HEK293 (cell line): ENCODE measurements at regions not wholly inside any gene's neighbourhood (a gene's known extent, or its start where the extent isn't known, plus 50 kb on each side); places are given as distances from the start of the nearest gene placed in this dataset.

Source experiments
- CTCF ChIA-PET: fragments of 350-600 bp; formaldehyde crosslinking; extraction: SDS; loops from one replicate; lab custom pipeline; 2021; ENCODE audit warnings: antibody characterized with exemption; lab: Yijun Ruan, JAX
- POLR2A ChIA-PET: fragments of 300-600 bp; formaldehyde crosslinking; extraction: SDS; loops from one replicate; lab custom pipeline; 2020; ENCODE audit warnings: antibody characterized with exemption, inconsistent platforms; lab: Yijun Ruan, JAX
- H3K27ac ChIP-seq: fragments of 200-500 bp; sonication (Bioruptor generic); 2 replicates; pipeline ENCODE4 v1.5.1; 2014; ENCODE audit warnings: low read depth, low read length, control low read depth, inconsistent platforms; ENCODE audit errors: extremely low read depth
- H3K36me3 ChIP-seq, 2 experiments: fragments of 200-500 bp in 1 of 2; sonication (Bioruptor generic) in 1 of 2; 1 replicate in 1 of 2; 2 replicates in 1 of 2; pipeline ENCODE4 v1.5.1; 2014 to 2017; ENCODE audit warnings: inconsistent platforms in 2 of 2, low read length in 2 of 2; ENCODE audit not compliant: control insufficient read depth in 2 of 2, insufficient read depth in 1 of 2
- H3K4me1 ChIP-seq: fragments of 200-500 bp; sonication (Bioruptor generic); 2 replicates; pipeline ENCODE4 v1.5.1; 2014; ENCODE audit warnings: mild to moderate bottlenecking, low read length, inconsistent platforms; ENCODE audit not compliant: control insufficient read depth, insufficient read depth
- H3K4me3 ChIP-seq: 2 replicates; pipeline ENCODE4 v1.5.1; 2011; ENCODE audit warnings: low read depth, mild to moderate bottlenecking, control low read depth, low read length, moderate library complexity
- H3K9me3 ChIP-seq: fragments of 200-500 bp; sonication (Bioruptor generic); 2 replicates; pipeline ENCODE4 v1.5.1; 2014; ENCODE audit warnings: low read depth, low read length, inconsistent platforms; ENCODE audit not compliant: control insufficient read depth, insufficient read depth
- FEZF1 ChIP-seq: fragments of 450-650 bp; formaldehyde crosslinking; IDR thresholded peaks from 2 replicates; pipeline ENCODE4 v1.5.1; 2016; ENCODE audit warnings: missing biosample characterization, missing genetic modification characterization
- HOXC10 ChIP-seq: sonication (generic); formaldehyde crosslinking; IDR thresholded peaks from 2 replicates; pipeline ENCODE4 v1.8.1; 2023; ENCODE audit warnings: mild to moderate bottlenecking, missing genetic modification reagents
- HOXD13 ChIP-seq: sonication (generic); formaldehyde crosslinking; IDR thresholded peaks from 2 replicates; pipeline ENCODE4 v1.8.0; 2022; ENCODE audit warnings: missing genetic modification reagents, borderline replicate concordance
- SCRT2 ChIP-seq: fragments of 450-650 bp; formaldehyde crosslinking; IDR thresholded peaks from 2 replicates; pipeline ENCODE4 v1.5.1; 2016; ENCODE audit warnings: missing biosample characterization, missing genetic modification characterization
- YY1 ChIP-seq: fragments of 450-650 bp; formaldehyde crosslinking; IDR thresholded peaks from 2 replicates; pipeline ENCODE4 v1.5.1; 2018; ENCODE audit warnings: missing biosample characterization, missing genetic modification characterization
- YY2 ChIP-seq: fragments of 450-650 bp; formaldehyde crosslinking; IDR thresholded peaks from 2 replicates; pipeline ENCODE4 v1.5.1; 2016; ENCODE audit warnings: missing biosample characterization, missing genetic modification characterization
- ZBTB10 ChIP-seq: fragments of 450-650 bp; formaldehyde crosslinking; IDR thresholded peaks from 2 replicates; pipeline ENCODE4 v1.5.1; 2016; ENCODE audit warnings: missing biosample characterization, missing genetic modification characterization
- ZEB2 ChIP-seq: fragments of 450-650 bp; formaldehyde crosslinking; IDR thresholded peaks from 2 replicates; pipeline ENCODE4 v1.5.1; 2016; ENCODE audit warnings: missing biosample characterization, missing genetic modification characterization
- ZFP69B ChIP-seq: fragments of 450-650 bp; formaldehyde crosslinking; IDR thresholded peaks from 2 replicates; pipeline ENCODE4 v1.5.1; 2016; ENCODE audit warnings: missing biosample characterization, missing genetic modification characterization
- ZNF155 ChIP-seq: fragments of 450-650 bp; formaldehyde crosslinking; IDR thresholded peaks from 2 replicates; pipeline ENCODE4 v1.5.1; 2016; ENCODE audit warnings: missing biosample characterization, missing genetic modification characterization
- ZNF202 ChIP-seq: fragments of 450-650 bp; formaldehyde crosslinking; IDR thresholded peaks from 2 replicates; pipeline ENCODE4 v1.5.1; 2016; ENCODE audit warnings: missing biosample characterization, missing genetic modification characterization, borderline replicate concordance
- ZNF26 ChIP-seq: fragments of 450-650 bp; formaldehyde crosslinking; IDR thresholded peaks from 2 replicates; pipeline ENCODE4 v1.5.1; 2016; ENCODE audit warnings: missing biosample characterization, missing genetic modification characterization
- ZNF398 ChIP-seq: fragments of 450-650 bp; formaldehyde crosslinking; IDR thresholded peaks from 2 replicates; pipeline ENCODE4 v1.5.1; 2017; ENCODE audit warnings: missing biosample characterization, missing genetic modification characterization
- ZNF555 ChIP-seq: fragments of 450-650 bp; formaldehyde crosslinking; conservative IDR thresholded peaks from 2 replicates; pipeline ENCODE4 v1.5.1; 2017; ENCODE audit warnings: missing biosample characterization, mild to moderate bottlenecking, missing genetic modification characterization, inconsistent platforms
- ZNF629 ChIP-seq: fragments of 450-650 bp; formaldehyde crosslinking; IDR thresholded peaks from 2 replicates; pipeline ENCODE4 v1.5.1; 2017; ENCODE audit warnings: missing biosample characterization, missing genetic modification characterization

- TF ChIP-seq ZNF202 (tag by site-specific recombination) (no peak), ZNF155 (tag by site-specific recombination) (no peak), FEZF1 (tag by site-specific recombination) (no peak), ZBTB10 (no peak)
Measured at GRCh38 chr20:48238781-48239180, 453.5 kb upstream of the SULF2 start (continued).

GRCh38 chr20:48238326-48238725 lies 453.0 kb upstream of the SULF2 start:
- H3K27ac ChIP-seq, result no peak overlapping the region
- POLR2A ChIA-PET, result no interaction called here

GRCh38 chr20:48236000-48236970 lies 451.0 kb upstream of the SULF2 start:
- CTCF ChIA-PET, result no interaction called here

More at GRCh38 chr20:48238326-48238725, 453.0 kb upstream of the SULF2 start:
- CTCF ChIA-PET, result no interaction called here
- no peak for TF ChIP-seq ZEB2
- Histone ChIP-seq H3K36me3 (no peaks in the 10 kb centered on the region), H3K4me1 (peaks cover 3% of the 10 kb centered on the region; the same call in 1 of the 2 replicates), H3K4me3 (no peak overlapping the region), H3K9me3 (no peaks in the 10 kb centered on the region)

More at GRCh38 chr20:48236000-48236970, 451.0 kb upstream of the SULF2 start:
- POLR2A ChIA-PET, result no interaction called here
- H3K9me3 ChIP-seq, result no peaks in the 10 kb centered on the region
- TF ChIP-seq HOXD13 (CRISPR knock-in tag) (no peak), YY1 (tag by site-specific recombination) (no peak), SCRT2 (tag by site-specific recombination) (peak; percentile 31; the same call in 1 of the 2 replicates), YY2 (no peak), ZNF629 (tag by site-specific recombination) (0 out of 2 replicates have a peak, but pooled peaks have one; percentile 21), HOXC10 (CRISPR knock-in tag) (no peak), ZFP69B (tag by site-specific recombination) (no peak), ZNF398 (0 out of 2 replicates have a peak, but pooled peaks have one; percentile 26), ZNF26 (no peak), ZNF555 (tag by site-specific recombination) (no peak)
- peaks cover 3% of the 10 kb centered on the region; the same call in 1 of the 2 replicates for H3K4me1 ChIP-seq
- H3K36me3 ChIP-seq, result no peaks in the 10 kb centered on the region
- H3K27ac ChIP-seq, result no peak overlapping the region
- no peak overlapping the region for H3K4me3 ChIP-seq
